Hematopoietic multipotent progenitor cell treated with erythropoietin and hydrocortisone succinate and interleukin-3 and kit ligand, for 6 days (in vitro differentiated cells): ENCODE measurements at regions not wholly inside any gene's neighbourhood (a gene's known extent, or its start where the extent isn't known, plus 50 kb on each side); places are given as distances from the start of the nearest gene placed in this dataset.

Source experiments
- DNase-seq: peaks from one replicate; pipeline ENCODE4 v3.0.0-alpha.2; 2015

GRCh38 chr2:173651891-173652290 lies 297.2 kb downstream of the CDCA7 start:
- no peak for DNase-seq

- DNase-seq = no peak
These were observed 297.6 kb downstream of the CDCA7 start for GRCh38 chr2:173652311-173652710.

- no peak for DNase-seq
These were observed 298.2 kb downstream of the CDCA7 start for GRCh38 chr2:173652767-173653431.

- DNase-seq = no peak
These were observed 298.7 kb downstream of the CDCA7 start for GRCh38 chr2:173653432-173653805.

GRCh38 chr2:173654161-173654895 lies 299.7 kb downstream of the CDCA7 start:
- no peak for DNase-seq

- no peak for DNase-seq
These were observed 300.2 kb downstream of the CDCA7 start for GRCh38 chr2:173654896-173655265.

- DNase-seq = no peak
These were observed 301.4 kb downstream of the CDCA7 start for GRCh38 chr2:173656086-173656485.

- DNase-seq = no peak
These were observed 303.5 kb downstream of the CDCA7 start for GRCh38 chr2:173657996-173658717.

- no peak for DNase-seq
These were observed 304.3 kb downstream of the CDCA7 start for GRCh38 chr2:173658946-173659371.

GRCh38 chr2:173659509-173659908 lies 304.8 kb downstream of the CDCA7 start:
- no peak for DNase-seq

- DNase-seq = no peak
These were observed 303.6 kb downstream of the SP3 start for GRCh38 chr2:173661586-173661985.

GRCh38 chr2:173663353-173663752 lies 301.8 kb downstream of the SP3 start:
- no peak for DNase-seq

GRCh38 chr2:173663835-173664512 lies 301.2 kb downstream of the SP3 start:
- DNase-seq = no peak

- DNase-seq = no peak
These were observed 300.7 kb downstream of the SP3 start for GRCh38 chr2:173664513-173664910.

GRCh38 chr2:173666171-173666888 lies 298.8 kb downstream of the SP3 start:
- DNase-seq = no peak

- DNase-seq = no peak
These were observed 298.2 kb downstream of the SP3 start for GRCh38 chr2:173667014-173667413.

GRCh38 chr2:173667415-173667814 lies 297.8 kb downstream of the SP3 start:
- DNase-seq = no peak

- no peak for DNase-seq
These were observed 295.8 kb downstream of the SP3 start for GRCh38 chr2:173669271-173669853.

GRCh38 chr2:173669888-173670287 lies 295.3 kb downstream of the SP3 start:
- no peak for DNase-seq

- no peak for DNase-seq
These were observed 292.4 kb downstream of the SP3 start for GRCh38 chr2:173672573-173673340.

- no peak for DNase-seq
These were observed 291.5 kb downstream of the SP3 start for GRCh38 chr2:173673640-173674039.

- no peak for DNase-seq
These were observed 288.5 kb downstream of the SP3 start for GRCh38 chr2:173676647-173677046.
